ENCODE measurements at regions not wholly inside any gene's neighbourhood (a gene's known extent, or its start where the extent isn't known, plus 50 kb on each side); places are given as distances from the start of the nearest gene placed in this dataset.

GRCh38 chr5:121319292-121319691 lies 532.4 kb upstream of the FTMT start:
- WGBS (ENCODE audit: insufficient coverage), result no CpG with 5 or more reads among the region's 1 CpG
- no peak for TF ChIP-seq EZH2 (IDR thresholded peaks at IDR 0.05; ENCODE audit: borderline replicate concordance, insufficient read depth, low read depth, low read length, poor library complexity, severe bottlenecking)
- no peak for TF ChIP-seq CTCF (IDR thresholded peaks at IDR 0.05)
- H3K27me3 Mint-ChIP-seq, result no peaks in the 10 kb centered on the region
- no peaks in the 10 kb centered on the region for H3K4me1 Mint-ChIP-seq
- Histone ChIP-seq H3K9me3 (ENCODE audit: control extremely low read depth in 1 of 3, control insufficient read depth in 2 of 3, insufficient read depth in 1 of 3, low read length in 2 of 3) (peaks cover 0 to 10% (median 0%) of the 10 kb centered on the region in 3 donors), H3K4me2 (replicated peaks; ENCODE audit: low read depth, low read length, poor library complexity, severe bottlenecking) (no peak overlapping the region), H3K4me1 (ENCODE audit: control insufficient read depth in 2 of 2, insufficient read depth in 2 of 2, low read length in 2 of 2) (no peaks in the 10 kb centered on the region), H4K20me1 (ENCODE audit: control insufficient read depth, insufficient read depth, low read length, poor library complexity, severe bottlenecking) (no peaks in the 10 kb centered on the region), H3K27me3 (replicated peaks in 1 of 4; ENCODE audit: control extremely low read depth in 1 of 4, control insufficient read depth in 3 of 4, insufficient read depth in 4 of 4, low read length in 3 of 4) (no peaks in the 10 kb centered on the region), H3K36me3 (replicated peaks in 1 of 2; ENCODE audit: control extremely low read depth in 1 of 2, control insufficient read depth in 1 of 2, extremely low read depth in 1 of 2, insufficient read depth in 2 of 2, low read length in 1 of 2) (no peaks in the 10 kb centered on the region), H3K9ac (ENCODE audit: low read length) (no peak overlapping the region), H3K27ac (ENCODE audit: low read length in 2 of 2) (no peak overlapping the region), H2AFZ (ENCODE audit: insufficient read depth, low read depth, low read length, poor library complexity, severe bottlenecking) (no peak overlapping the region), H3K79me2 (ENCODE audit: control insufficient read depth, insufficient read depth, low read length) (no peaks in the 10 kb centered on the region), H3K4me3 (ENCODE audit: control extremely low read depth in 1 of 5, extremely low read depth in 1 of 5, insufficient read depth in 1 of 5, low read depth in 2 of 5, low read length in 4 of 5) (no peak overlapping the region)
- CTCF ChIA-PET, result no interaction called here
- no peaks in the 10 kb centered on the region for H3K9me3 Mint-ChIP-seq (ENCODE audit: insufficient read depth)
- no peak for ATAC-seq (ENCODE audit: low read depth)
- POLR2A ChIA-PET, result no interaction called here
- H3K27ac Mint-ChIP-seq, result no peak overlapping the region
- H3K4me3 Mint-ChIP-seq, result no peak overlapping the region
- intact Hi-C loops (cut with micrococcal nuclease), result no loop called here
- DNase-seq, result no peak

- no peaks in the 10 kb centered on the region for H3K4me1 ChIP-seq (ENCODE audit: control insufficient read depth in 2 of 2, insufficient read depth in 2 of 2, low read length in 2 of 2)
- H3K27ac ChIP-seq (ENCODE audit: low read length in 2 of 2), result no peak overlapping the region
- Mint-ChIP-seq H3K27me3 (no peaks in the 10 kb centered on the region), H3K4me3 (no peak overlapping the region), H3K9me3 (ENCODE audit: insufficient read depth) (peaks cover 1% of the 10 kb centered on the region), H3K4me1 (no peaks in the 10 kb centered on the region), H3K27ac (no peak overlapping the region)
- ATAC-seq (ENCODE audit: low read depth) (no peak), DNase-seq (no peak)
- H4K20me1 ChIP-seq (ENCODE audit: control insufficient read depth, insufficient read depth, low read length, poor library complexity, severe bottlenecking), result no peaks in the 10 kb centered on the region
- ChIA-PET POLR2A (no interaction called here), CTCF (no interaction called here)
- no peaks in the 10 kb centered on the region for H3K36me3 ChIP-seq (replicated peaks in 1 of 2; ENCODE audit: control extremely low read depth in 1 of 2, control insufficient read depth in 1 of 2, extremely low read depth in 1 of 2, insufficient read depth in 2 of 2, low read length in 1 of 2)
- no peak overlapping the region for H3K4me3 ChIP-seq (ENCODE audit: control extremely low read depth in 1 of 5, extremely low read depth in 1 of 5, insufficient read depth in 1 of 5, low read depth in 2 of 5, low read length in 4 of 5)
- intact Hi-C loops (cut with micrococcal nuclease), result no loop called here
- no peak overlapping the region for H3K4me2 ChIP-seq (replicated peaks; ENCODE audit: low read depth, low read length, poor library complexity, severe bottlenecking)
- H3K9ac ChIP-seq (ENCODE audit: low read length), result no peak overlapping the region
- no peak overlapping the region for H2AFZ ChIP-seq (ENCODE audit: insufficient read depth, low read depth, low read length, poor library complexity, severe bottlenecking)
- H3K9me3 ChIP-seq (ENCODE audit: control extremely low read depth in 1 of 3, control insufficient read depth in 2 of 3, insufficient read depth in 1 of 3, low read length in 2 of 3), result no peaks in the 10 kb centered on the region
- no peaks in the 10 kb centered on the region for H3K27me3 ChIP-seq (replicated peaks in 1 of 4; ENCODE audit: control extremely low read depth in 1 of 4, control insufficient read depth in 3 of 4, insufficient read depth in 4 of 4, low read length in 3 of 4)
- TF ChIP-seq CTCF (IDR thresholded peaks at IDR 0.05) (no peak), EZH2 (IDR thresholded peaks at IDR 0.05; ENCODE audit: borderline replicate concordance, insufficient read depth, low read depth, low read length, poor library complexity, severe bottlenecking) (no peak)
- H3K79me2 ChIP-seq (ENCODE audit: control insufficient read depth, insufficient read depth, low read length), result no peaks in the 10 kb centered on the region
Observed at GRCh38 chr5:121325930-121326329, 525.8 kb upstream of the FTMT start.

All from B cell (primary cell).